GM21717 (cell line): ENCODE measurements at regions not wholly inside any gene's neighbourhood (a gene's known extent, or its start where the extent isn't known, plus 50 kb on each side); places are given as distances from the start of the nearest gene placed in this dataset.
"Not testable (repeated sequence)": the region's sequence is repeated elsewhere in the genome, so short reads cannot be mapped to it uniquely, and the experiment has no call there.

Experiments used
- ATAC-seq: cut with Tn5 transposase; IDR thresholded peaks from one replicate; pipeline ENCODE4 v1.9.1; 2021; ENCODE audit warnings: mild to moderate bottlenecking, moderate library complexity; ENCODE audit not compliant: unreplicated experiment

- no peak for ATAC-seq
Measured at GRCh38 chr12:91289072-91289471, 106.5 kb upstream of the DCN start.

DNA sequence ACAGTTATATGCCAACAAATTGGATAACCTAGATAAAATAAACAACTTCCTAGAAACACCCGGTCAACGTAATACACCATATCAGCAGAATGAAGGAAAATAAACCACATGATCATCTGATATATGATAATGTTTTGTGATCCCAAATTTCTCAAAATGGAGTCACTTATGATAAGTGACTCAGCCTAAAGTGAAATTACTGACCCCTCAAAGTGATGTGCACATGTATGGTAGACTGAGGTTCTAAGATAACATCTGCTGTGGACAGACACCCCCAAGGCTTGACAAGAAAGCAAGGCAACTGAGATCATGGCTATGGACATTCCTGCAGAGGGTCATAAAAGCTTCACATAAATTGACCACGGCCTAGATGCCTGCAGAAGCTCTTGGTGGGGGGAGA, 105.1 kb upstream of the DCN start:
- no peak for ATAC-seq

DNA sequence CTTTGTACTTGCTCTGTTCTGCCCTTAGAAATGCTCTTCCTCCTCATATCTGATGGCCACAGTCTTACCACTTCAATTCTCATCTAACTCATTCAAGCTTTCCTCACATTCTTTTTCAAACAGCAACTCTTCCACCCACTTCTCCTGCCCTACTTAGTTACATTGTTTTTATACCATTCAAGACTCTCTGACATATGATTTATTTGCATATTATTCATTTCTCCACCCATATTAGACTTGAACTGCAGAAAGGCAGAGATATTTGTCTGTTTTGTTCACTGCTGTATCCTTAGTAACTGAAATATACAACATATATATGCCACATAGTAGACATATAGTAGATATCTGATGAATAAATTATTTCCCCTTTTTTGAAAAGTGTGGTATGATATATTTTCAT, 95.5 kb upstream of the DCN start:
- no peak for ATAC-seq

- ATAC-seq = no peak
Measured at GRCh38 chr12:91276509-91276908, 93.9 kb upstream of the DCN start.

- ATAC-seq = no peak
Measured at GRCh38 chr12:91275321-91275720, 92.7 kb upstream of the DCN start.

GRCh38 chr12:91274916-91275315, 92.3 kb upstream of the DCN start:
- ATAC-seq = no peak

DNA sequence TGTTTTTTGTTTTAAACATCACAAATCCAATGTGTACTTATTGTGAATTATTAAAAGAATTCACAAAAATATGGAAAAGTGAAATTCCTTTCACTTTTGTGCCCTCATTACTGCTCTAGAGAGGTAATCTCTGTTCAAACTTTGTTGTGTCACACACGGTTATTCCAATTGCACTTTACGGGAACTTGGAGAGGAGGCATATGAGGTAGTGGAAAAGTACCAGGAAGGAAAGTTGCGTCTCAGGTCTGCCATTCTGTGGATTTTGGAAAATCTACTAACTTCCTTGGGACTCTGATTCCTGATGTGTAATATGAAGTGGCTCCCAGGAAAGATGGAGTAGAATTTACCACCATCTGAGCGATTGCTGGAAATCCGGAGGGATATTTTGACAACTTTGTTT, 90.9 kb upstream of the DCN start:
- no peak for ATAC-seq

- no peak for ATAC-seq
Measured at GRCh38 chr12:91272461-91273063, 89.9 kb upstream of the DCN start.

- no peak for ATAC-seq
Measured at GRCh38 chr12:91271185-91271584, 88.6 kb upstream of the DCN start.

DNA sequence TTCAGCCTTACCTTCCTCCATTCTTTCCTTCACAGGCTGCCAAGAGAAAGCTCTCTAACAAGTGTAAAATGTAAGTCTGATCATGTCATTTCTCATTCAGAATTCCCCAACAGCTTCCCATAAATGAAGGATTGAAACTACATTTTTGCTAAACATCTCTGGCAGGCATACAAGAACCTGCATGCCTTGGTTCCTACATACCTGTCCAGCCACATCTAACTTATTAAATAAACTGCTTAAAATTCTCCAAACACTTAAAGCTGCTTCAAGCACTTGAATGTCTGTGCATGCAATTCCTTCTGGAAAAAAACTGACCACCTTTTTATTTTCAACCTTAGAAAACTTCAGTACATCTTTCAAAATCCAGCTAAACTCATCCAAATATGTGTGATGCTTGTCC, 84.4 kb upstream of the DCN start:
- no peak for ATAC-seq

GRCh38 chr12:91264178-91264577, 81.6 kb upstream of the DCN start:
- no peak for ATAC-seq

DNA sequence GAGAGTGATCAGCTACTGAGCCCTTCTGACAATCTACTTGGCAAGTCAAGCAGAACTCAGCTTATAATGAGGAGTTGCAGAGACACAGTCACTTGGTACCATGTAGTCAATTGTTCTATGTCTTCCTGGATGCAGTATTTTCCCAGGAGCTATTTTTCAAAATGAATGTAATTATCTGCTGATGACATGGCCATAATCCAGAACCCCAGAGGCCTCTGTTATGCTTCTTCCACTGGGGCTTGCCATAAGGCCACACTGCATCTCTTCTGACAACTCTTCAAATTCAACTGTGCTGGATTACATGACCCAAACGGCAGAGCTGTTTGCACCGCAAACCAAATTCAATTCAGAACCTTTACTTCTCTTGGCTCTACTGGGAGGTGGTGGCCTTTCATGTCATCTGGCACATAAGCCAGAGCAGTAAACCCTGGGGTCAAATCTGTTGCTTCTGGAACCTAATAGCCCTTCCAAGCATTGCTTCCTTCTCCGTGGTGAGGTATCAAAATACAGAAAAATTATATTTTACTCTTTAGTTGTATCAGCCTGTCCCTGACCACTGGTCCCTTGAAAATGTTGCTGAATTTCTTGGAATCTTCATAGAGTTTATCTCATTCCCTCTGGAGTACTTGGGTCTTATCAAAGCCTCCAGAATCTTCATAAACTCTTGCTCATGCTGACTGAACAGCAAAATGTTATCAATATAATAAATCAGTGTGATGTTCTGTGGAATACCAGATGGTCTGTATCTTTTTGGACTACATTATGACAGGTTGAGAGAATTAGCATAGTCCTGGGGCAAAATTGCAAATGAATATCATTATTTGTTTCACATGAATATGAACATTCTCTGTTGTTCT, 79.4 kb upstream of the DCN start:
- no peak for ATAC-seq

GRCh38 chr12:91256411-91256810, 73.8 kb upstream of the DCN start:
- no peak for ATAC-seq

DNA sequence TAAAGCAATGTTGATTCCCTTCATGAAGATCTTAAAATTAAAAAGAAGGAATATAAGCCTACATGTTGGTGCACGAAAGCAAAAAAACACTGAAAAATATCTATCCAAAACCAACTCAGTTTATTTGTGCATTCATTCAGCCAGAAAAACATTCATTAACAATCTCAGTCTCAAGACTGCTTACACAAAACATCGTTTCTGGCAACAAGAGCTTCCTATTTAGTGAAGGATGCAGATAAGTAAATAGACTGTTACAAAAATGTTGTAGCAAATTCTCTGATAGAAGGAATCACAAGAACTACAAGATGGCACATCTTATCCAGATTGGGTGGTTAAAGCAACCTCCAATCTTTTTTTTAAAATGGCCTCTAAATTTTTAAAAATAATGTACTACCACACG, 69.7 kb upstream of the DCN start:
- no peak for ATAC-seq

GRCh38 chr12:91250273-91250665, 67.7 kb upstream of the DCN start:
- ATAC-seq = no peak

GRCh38 chr12:91249518-91250272, 67.1 kb upstream of the DCN start:
- ATAC-seq = no peak

DNA sequence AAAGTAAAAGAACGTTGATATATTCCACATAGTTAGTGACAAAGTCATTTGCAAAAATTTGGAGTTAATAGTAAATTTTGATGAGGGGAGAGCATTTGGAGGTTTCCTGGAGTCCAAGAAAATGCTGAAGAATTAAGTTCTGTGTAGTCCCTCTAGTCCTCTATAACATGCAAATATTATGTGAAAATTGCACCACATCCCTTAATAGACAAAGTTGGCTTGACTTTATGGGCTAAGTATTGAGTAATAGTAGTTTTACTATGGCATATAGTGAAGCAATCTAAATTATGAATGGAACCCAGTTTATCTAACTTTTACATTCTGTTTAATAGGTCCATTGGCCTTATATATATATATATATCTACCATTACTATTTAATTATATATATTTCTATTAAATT, 66.4 kb upstream of the DCN start:
- ATAC-seq = no peak

- not testable (repeated sequence) for ATAC-seq
Measured at GRCh38 chr12:91243177-91243576, 60.6 kb upstream of the DCN start.

GRCh38 chr12:91241756-91242155, 59.1 kb upstream of the DCN start:
- no peak for ATAC-seq

- no peak for ATAC-seq
Measured at GRCh38 chr12:91240386-91241095, 57.9 kb upstream of the DCN start.

DNA sequence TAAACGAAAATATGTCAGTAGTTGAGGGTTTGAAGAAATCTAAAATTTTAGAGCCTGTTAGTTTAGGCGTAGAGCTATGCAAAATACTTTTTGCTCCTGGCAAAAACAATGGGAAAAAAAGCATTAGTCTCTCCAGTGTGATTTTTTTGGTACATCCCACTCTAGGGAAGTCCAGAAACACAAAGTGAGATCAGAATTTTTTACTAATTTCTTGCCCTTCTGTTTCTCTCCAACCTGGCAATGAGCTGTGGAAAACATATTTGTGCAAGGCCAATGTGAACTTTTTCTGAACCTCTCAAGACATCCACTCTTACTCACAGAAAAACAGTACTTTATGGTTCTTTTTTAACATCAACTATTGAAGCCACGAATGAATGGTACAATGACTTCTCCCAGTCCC, 56.9 kb upstream of the DCN start:
- no peak for ATAC-seq
